Skin of body (tissue), 1 donor: ENCODE measurements at regions not wholly inside any gene's neighbourhood (a gene's known extent, or its start where the extent isn't known, plus 50 kb on each side); places are given as distances from the start of the nearest gene placed in this dataset.

ENCODE experiments used
- DNase-seq: peaks from one replicate; lab custom pipeline; 2025; lab: John Stamatoyannopoulos, UW

DNA sequence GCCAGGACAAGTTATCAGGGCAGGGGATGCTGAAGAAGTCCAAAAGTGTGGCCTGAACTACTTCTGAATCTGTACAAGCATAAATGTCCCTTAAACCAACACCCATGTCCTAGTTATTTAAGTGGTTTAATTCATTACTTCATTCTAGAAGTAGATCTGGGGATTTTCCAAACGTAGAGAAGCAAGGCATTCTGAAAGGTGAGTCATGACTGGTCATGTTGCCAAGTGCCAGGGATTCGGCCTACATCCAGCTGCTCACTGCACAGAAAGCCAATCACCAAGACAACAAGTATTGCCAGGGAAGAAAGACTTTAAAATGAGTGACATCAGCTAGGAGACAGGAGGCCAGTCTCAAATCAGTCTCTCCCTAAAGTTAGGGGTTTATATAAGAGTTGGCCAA, 396.6 kb downstream of the GABRB3 start:
- no peak for DNase-seq

DNA sequence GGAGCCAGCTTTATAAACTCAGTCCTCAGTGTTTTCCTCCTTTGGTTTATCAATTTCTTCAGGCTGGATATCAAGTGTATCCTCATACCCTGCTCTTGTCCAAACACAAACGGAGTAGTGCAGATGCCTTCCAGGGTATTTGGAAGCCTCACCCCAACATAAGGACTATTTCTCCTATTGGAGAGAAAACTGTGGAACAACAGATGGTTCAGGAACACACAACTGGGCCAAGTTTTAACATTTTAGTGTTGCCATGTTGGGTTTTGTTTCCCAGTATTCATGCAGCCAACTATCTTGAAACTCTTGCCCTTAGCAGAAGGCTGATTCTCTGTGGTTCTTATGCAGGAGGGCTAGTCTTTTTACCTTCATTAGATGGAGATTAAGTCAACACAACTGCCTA, 398.1 kb downstream of the GABRB3 start:
- no peak for DNase-seq

DNA sequence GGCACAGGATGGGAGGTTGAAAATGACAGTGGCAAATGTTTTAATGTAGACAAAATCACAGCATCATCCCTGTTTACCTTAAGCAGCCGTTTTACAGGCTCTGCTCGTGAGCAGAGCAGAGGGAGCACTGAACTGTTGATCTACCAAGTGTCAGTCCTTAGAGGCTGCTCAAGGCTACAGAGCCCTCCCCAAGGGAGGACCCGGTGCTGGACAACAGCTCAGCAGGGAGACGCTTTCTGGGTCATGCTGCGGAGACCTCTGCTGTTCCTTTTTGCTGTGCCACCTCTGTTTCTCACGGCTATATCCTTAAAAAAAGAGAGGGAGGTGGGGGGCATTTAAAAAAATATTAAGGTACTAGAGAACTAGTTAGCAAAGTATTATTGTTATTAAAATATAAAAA, 400.2 kb downstream of the GABRB3 start:
- no peak for DNase-seq

DNA sequence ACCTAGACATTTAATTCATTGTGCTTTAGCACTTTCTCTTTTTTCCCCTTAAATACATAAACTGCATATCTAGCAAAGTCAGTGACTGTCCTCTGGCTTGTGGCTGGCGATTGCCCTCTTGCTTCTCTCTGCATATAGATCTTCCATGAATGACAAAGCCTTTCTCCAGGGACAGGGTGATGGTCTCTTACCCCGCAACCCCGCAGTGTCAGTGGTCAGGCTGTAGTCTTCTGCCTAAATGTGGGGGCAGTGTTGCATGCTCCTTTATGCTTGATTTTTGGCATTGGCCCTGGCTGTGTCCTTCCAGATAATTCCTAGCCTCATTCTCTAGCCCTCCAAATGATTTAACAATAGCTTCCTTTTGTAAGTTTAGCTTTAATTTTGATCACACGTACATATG, 407.8 kb downstream of the GABRB3 start:
- DNase-seq = no peak

DNA sequence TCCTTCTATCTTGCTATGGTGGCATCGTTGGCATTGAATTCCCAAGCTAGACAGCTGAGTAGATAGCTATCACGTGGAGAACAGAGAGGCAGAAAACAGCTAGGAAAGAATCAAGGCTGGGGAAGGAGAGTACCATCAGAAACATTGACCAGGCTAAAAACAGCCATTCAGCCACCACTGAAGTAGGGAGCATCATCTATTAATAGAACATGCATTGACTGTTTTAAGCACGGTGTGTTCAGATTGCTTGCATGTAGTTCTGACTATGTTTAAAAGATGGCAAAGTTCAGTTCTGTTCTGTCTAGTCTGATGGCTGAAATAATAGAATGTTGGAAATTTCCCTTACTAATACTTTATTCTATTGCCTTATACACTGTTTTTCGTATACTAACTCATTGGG, 413.0 kb downstream of the GABRB3 start:
- DNase-seq = no peak

DNA sequence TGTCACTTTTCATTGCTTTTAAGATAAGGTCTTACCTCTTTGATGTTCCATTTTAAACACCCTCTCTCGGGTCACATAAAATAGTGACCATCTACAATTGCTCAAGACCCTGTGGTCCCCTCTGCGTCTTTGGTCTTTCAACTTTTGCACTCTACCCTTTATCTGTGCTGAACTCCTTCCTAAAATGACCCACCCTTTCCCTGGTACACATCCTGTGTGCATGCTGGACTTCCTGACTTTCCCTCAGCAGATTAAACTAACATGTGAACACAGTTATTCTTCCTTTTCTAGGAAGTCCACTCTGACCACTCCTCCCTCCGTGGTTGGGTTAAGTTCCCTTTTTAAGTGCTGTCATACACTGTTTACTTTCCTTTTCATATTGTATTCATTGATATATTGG, 414.2 kb downstream of the GABRB3 start:
- no peak for DNase-seq

DNA sequence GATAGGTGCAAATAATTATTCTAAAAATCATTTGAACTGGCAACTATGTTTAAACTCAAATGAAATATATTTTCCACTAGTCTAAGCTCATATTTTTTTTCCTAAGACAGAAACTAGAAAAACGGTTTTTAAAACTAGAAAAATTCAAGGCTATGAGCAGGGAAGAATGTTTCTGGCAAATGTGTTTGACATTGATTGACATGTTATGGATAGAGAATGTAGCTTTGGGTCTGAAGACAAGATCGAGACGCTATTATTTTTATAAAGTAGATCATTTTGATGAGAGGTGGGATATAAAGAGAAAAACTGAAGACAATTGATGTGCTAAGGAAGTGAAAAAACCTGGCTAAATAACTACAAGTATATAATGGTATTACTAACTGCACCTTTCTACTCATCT, 415.2 kb downstream of the GABRB3 start:
- no peak for DNase-seq

DNA sequence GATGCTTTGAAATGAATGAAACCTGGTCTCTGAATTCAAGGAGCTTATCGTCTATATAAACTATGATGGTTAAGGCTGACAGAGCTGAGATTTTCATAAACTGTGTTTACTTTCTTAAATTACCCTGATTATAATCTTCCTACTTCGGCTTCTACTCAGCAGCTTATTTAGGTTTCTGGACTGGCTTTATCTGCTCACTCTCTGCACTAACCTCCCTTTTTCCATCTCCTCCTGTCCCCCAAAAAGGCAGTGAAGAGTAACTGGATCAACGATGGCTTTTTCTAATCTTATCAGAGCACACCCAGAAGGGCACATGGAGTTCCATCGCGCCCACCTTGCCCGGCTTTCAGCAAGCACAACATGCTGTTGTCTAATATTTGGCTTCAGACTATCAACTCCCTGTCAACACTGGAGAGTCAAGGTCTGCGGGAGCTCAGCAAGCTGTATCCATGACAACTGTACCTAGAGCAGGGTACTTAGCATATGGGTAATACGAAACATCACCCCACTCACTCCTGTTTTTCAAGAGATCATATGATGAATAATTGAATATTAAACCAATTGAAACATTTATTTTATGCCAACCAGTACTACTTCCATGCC, 417.3 kb downstream of the GABRB3 start:
- no peak for DNase-seq

DNA sequence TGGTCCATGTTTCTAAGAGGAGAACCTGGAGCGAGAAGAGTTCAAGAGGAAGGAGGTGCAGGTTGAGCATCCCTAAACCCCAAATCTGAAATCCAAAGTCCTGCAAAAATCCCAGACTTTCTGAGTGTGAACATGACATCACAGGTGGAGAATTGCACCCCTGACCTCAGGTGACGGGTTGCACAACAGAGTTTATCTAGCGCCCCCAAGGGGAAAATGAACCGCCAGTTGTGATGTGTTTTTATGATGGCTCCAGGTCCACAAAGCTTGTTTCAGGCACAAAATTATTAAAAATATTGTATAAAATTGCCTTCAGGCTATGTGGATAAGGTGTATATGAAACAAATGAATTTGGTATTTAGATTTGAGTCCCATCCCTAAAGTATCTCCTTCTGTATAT, 420.0 kb downstream of the GABRB3 start:
- no peak for DNase-seq

DNA sequence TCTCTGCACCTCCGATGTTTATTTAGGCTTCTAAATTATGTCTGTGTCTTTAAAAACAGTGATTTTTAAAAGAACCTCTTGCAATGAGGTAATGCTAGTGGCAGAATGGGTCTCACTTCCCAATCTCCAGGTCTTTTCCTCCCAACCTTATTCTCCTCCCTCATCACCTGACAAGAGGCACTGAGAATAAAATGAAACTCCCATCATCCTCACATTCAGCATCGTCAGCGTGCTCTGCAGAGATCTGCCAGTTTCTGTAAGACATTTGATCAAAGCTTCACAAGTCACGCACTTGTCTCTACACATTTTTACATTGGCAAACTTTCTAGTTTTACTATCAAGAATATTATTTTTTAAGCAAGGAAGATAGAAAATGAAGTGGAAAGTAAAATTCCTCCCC, 420.5 kb downstream of the GABRB3 start:
- DNase-seq = no peak

DNA sequence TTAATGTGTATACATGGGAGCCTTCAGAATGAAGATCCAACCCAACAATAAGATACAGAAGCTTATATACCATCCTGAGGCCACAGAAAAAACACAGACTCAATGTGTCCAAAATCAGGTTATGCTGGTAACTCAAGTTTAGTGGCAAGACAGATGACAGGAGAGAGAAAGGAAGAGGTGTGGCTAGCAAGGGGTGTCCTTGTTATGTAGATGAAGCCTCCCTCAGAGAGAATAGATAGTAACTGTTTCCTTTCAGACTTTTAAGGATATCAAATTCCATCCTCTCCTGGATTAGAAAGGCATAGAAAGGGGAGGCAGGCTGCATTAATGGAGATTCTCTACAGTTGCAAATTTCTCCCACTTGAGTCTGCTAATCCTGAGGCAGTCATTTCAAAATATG, 447.4 kb downstream of the GABRB3 start:
- no peak for DNase-seq

DNA sequence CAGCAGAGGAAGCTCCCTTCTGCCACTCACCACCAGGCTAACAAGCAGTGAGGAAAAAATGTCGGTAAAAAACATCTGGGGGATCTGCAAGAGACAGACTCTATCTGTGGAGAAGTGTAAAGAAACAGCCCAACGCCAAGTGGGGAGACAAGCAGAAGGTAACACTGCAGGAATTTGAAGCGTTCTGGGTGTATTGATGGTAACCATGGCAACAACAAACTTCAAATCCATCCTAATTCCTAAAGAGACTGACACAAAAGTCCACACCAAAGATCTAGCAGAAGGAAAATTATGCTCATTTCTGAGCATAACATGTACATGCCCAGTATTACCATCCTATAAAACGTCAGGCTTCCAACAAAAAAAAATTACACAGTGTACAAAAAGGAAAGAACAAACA, 449.3 kb downstream of the GABRB3 start:
- no peak for DNase-seq

DNA sequence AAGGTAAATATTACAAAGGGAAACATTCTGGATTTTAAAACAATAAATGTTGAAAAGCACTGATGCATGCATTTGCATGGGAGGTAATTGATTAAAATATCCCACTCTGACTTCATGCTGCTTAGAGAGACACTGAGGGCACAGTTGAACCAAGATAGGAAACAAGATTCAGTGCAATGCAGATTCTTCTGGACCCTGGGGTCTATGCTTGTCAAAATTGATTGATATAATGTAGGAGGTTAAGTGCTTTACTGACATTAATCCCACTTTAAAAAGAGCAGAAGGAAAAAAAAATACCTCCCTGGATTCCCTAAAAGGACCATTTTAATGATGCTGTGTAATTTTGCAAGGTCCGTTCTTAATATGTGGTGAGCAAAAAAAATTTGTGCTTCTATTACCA, 454.2 kb downstream of the GABRB3 start:
- DNase-seq = no peak

DNA sequence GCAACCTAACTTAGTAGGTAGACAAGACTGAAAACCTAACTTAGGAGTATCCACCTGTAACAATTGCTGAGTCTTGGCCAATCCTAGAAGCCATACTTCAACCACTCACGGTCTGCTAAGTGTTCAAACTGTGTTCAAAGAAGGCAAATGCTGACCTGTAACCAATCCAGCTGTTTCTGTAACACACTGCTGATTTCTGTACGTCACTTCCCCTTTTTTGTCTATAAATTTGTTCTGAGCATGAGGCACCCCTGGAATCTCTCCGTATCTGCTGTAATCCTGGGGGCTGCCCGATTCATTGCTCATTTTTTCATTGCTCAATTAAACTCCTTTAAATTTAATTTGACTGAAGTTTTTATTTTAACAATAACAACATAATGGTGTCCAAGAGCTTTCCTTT, 451.4 kb upstream of the ATP10A start:
- DNase-seq = no peak

DNA sequence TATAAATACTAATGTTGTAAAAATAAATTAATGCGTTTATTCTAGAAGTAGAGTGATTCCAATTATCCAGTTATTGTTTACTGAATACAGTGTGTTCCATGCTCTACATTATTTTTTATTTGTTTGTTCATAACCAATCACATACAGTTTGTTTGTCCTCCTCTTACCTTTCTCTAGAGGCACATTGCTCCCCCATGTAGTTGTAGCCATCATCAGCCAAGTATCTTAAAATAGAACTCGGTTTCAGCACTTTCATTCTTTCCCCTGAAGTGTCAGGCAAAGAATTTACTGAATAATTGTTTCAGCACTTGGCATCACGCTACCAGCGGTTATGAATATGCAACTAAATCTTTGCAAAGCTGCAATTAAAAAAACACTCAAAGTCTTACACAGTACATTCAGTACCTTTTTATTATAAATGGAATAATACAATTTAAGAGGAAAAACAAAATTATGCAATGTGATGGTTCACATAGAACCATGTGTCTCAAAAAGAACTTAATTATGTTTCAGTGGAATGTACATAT, 448.6 kb upstream of the ATP10A start:
- DNase-seq = no peak

DNA sequence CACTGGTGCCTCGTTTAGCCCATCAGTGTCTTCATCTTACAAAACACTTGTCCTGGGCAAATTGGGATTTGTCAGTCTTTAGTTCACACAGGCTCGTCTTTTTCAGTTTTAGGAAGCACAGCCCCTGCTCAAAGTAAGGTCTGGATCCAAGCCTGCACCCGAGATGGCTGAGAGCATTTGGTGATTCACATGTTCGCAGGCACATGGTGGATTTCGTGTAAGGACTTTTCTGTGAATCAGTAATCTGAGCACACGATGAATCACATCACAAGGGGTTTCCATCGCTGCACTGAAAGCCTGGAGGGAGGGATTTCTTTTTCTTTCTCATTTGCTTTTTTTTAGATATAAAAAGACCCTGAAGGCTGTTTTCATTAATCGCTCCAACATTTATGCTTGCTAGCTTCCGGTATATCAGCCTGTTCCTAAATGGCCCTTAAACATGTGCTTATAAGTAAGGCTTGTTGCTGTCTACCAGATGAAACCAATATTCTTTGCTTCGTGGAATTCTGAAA, 435.6 kb upstream of the ATP10A start:
- DNase-seq = peak; percentile 70

DNA sequence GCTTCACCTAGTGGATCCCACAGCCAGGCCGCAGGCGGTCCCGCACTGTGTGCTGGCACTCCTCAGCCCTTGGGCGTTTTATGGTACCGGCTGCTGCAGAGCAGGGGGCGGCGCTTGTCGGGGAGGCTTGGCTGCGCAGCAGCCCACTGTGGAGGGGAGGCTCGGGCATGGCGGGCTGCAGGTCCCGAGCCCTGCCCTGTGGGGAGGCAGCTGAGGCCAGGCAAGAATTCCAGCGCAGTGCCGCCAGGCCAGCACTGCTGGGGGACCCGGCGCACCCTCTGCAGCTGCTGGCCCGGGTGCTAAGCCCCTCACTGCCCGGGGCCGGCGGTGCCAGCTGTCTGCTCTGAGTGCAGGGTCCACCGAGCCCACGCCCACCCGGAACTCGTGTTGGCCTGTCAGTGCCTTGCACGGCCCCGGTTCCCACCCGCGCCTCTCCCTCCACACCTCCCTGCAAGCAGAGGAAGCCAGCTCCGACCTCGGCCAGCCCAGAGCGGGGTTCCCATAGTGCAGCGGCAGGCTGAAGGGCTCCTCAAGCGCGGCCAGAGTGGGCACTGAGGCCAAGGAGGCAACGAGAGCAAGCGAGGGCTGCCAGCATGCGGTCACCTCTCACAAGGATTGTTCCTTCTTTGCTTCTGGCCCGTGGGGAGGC, 435.0 kb upstream of the ATP10A start:
- no peak for DNase-seq

DNA sequence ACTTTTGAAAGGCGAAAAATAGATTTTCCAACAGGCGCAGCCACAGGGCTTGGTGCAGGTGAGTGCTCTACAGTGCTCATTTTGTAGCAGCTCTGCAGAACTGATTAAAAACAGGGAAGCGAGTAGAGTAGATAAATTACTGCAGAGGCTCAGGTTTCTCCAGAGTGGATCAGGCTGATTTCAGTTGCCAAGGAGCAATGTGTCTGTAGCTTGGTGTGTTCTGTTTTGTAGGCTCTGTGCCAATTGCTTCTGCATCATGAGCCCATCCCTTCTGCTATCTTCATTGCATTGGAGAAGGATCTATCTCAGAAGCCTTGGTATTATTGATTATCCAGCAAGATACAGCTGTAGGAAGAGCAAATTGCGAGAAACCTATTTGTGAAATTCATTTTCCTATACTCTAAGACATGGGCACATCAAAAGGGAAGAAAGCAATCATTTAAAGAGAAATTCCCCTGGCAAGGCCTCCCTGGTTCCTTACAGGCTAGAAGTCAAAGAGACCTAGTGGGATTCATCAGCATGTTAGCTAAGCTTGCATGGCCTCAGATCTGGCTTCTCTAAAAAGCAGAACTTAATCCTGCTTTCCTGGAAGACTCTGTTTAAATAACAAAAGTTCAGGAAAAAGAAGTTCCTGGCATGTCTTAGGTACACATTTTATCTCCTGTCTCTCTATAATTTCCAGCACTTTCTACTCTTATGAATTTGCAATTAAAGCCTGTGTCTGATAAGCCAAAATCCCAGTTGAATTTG, 432.4 kb upstream of the ATP10A start:
- peak; percentile 6 for DNase-seq

DNA sequence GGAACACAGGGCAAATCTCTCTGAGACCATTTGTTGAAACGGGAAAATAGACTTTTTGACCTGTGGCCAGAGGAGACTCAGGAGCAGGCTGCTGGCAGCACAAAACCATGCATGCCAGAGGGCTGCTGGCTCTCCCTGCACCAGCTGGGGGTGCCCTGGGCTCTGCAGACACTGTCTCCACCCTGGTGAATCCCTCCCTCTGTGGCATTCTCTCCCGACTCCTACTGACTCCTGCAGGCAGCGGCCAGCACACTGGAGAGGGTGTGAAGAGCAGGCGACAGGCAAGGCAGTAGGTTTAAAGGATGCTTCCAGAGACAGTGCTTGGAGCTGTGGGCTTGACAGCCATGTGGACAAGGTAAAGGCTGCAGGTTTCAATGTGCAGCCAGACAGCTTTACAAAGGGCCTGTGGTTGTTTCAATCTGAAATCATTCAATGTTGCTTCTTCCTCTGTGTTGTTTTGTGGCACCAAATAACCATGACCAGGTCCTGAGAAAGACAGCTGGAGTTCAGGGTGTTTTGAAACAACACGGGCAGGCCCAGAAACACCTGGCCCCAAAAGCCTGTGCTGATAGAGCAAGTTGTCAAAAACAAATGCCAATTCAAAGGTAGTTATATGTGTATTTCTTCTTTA, 431.0 kb upstream of the ATP10A start:
- no peak for DNase-seq

DNA sequence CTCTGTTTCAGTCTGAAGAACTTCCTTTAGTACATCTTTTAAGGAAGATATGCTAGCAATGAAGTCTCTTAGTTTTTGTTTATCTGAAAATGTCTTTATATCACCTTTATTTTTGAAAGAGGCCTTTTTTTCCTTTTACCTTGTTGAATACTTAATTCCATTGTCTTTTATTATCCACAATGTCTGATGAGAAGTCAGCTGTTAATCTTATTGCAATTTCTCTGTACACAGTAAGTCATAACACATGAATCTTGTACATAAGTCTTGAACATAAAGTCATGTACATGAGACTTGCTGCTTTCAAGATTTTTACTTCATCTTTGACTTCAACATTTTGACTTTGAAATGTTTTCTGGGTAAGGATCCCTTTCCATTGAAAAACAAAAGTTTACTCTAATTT, 424.3 kb upstream of the ATP10A start:
- no peak for DNase-seq

DNA sequence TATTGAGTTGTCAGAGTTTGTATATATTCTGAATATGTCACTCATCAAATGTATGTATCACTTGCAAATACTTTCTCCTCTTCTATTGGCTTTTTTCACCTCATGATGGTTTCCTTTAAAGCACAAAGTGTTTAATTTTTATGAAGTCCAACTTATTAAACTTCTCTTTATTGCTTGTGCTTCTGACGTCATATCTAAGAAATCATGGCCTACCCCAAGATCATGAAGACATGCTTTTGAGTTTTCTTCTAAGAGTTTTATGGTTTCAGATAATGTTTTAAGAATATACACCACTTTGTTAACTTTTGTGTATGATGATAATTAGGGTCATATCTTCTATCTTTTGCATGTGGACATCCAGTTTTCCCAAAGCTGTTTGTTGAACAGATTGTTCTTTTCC, 417.2 kb upstream of the ATP10A start:
- no peak for DNase-seq

DNA sequence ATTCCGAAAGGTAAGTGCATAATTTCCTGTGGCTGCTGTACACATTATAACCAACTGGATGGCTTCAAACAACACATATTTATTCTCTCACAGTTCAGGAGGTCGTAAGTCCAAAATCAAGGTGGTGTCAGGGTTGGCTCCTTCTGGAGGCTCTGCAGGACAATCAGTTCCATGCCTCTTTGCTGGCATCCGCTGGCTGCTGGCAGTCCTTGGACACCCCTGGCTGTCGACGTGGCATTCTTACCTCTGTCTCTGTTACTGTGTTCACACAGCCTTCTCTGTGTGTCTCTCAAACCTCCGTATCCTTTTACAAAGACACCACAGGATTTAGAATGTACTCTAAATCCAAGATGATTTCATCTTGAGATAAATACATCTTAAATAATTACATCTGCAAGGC, 398.8 kb upstream of the ATP10A start:
- DNase-seq = no peak
